Right lobe of liver (tissue), 4 donors: ENCODE measurements at regions not wholly inside any gene's neighbourhood (a gene's known extent, or its start where the extent isn't known, plus 50 kb on each side); places are given as distances from the start of the nearest gene placed in this dataset.

Experiments used
- CTCF ChIP-seq, 4 donors: fragments of 200-600 bp in 3 of 4; fragments of 450-650 bp in 1 of 4; IDR thresholded peaks; one replicate each; pipeline versions ENCODE4 v1.5.1 to v1.8.0; 2016 to 2022; ENCODE audit warnings: antibody characterized with exemption in 4 of 4, mild to moderate bottlenecking in 2 of 4
- POLR2A ChIP-seq: fragments of 450-650 bp; IDR thresholded peaks from one replicate; pipeline ENCODE4 v1.6.1; 2017; ENCODE audit warnings: antibody characterized with exemption, mild to moderate bottlenecking
- donor health status: DM: no; HTN: no; CAD: no.
- donor health status: DM: no; HTN: no; CAD: no.
- donor health status: DM: no; HTN: yes; CAD: no.

- no peak for TF ChIP-seq CTCF (IDR thresholded peaks at IDR 0.05)
- TF ChIP-seq POLR2A: no peak
Measured at GRCh38 chr4:19399001-19399400, 852.7 kb upstream of the SLIT2 start.
